Neural cell (in vitro differentiated cells): ENCODE measurements at regions not wholly inside any gene's neighbourhood (a gene's known extent, or its start where the extent isn't known, plus 50 kb on each side); places are given as distances from the start of the nearest gene placed in this dataset.

Experiments
- CTCF ChIP-seq: fragments of 450-650 bp; IDR thresholded peaks from 2 replicates; pipeline ENCODE4 v1.5.1; 2014; ENCODE audit warnings: antibody characterized with exemption, mild to moderate bottlenecking, moderate library complexity; ENCODE audit not compliant: poor library complexity, severe bottlenecking
- EP300 ChIP-seq: fragments of 450-650 bp; conservative IDR thresholded peaks from 2 replicates; pipeline ENCODE4 v1.6.1; 2014; ENCODE audit warnings: antibody characterized with exemption, mild to moderate bottlenecking, moderate library complexity; ENCODE audit not compliant: poor library complexity, severe bottlenecking
- EZH2 ChIP-seq: fragments of 200-600, 300-800 bp; shearing (Covaris generic), sonication (generic); IDR thresholded peaks from 2 replicates; pipeline ENCODE4 v1.6.1; 2014; ENCODE audit warnings: antibody characterized with exemption, low read length, borderline replicate concordance, mild to moderate bottlenecking; ENCODE audit not compliant: insufficient read depth, poor library complexity, severe bottlenecking
- POLR2AphosphoS5 ChIP-seq: IDR thresholded peaks from 2 replicates; pipeline ENCODE4 v1.6.1; 2012
- REST ChIP-seq: IDR thresholded peaks from 2 replicates; pipeline ENCODE4 v1.6.1; 2012; ENCODE audit warnings: borderline replicate concordance
- SMC3 ChIP-seq: fragments of 450-650 bp; conservative IDR thresholded peaks from 2 replicates; pipeline ENCODE4 v1.6.1; 2014; ENCODE audit warnings: antibody characterized with exemption, mild to moderate bottlenecking, moderate library complexity; ENCODE audit not compliant: poor library complexity

- TF ChIP-seq CTCF (no peak), POLR2AphosphoS5 (no peak), EZH2 (no peak), EP300 (no peak), REST (no peak), SMC3 (no peak)
Observed at GRCh38 chr3:170737498-170738162, 132.4 kb downstream of the RPL22L1 start.
